HEK293T (cell line): ENCODE measurements at regions not wholly inside any gene's neighbourhood (a gene's known extent, or its start where the extent isn't known, plus 50 kb on each side); places are given as distances from the start of the nearest gene placed in this dataset.

Experiments used
- BHLHE40 ChIP-seq: fragments of 450-650 bp; IDR thresholded peaks from 2 replicates; pipeline ENCODE4 v1.6.1; 2016; ENCODE audit warnings: mild to moderate bottlenecking, moderate library complexity, borderline replicate concordance
- FOXA1 ChIP-seq: fragments of 450-650 bp; IDR thresholded peaks from 2 replicates; pipeline ENCODE4 v1.6.1; 2016; ENCODE audit warnings: mild to moderate bottlenecking
- FOXM1 ChIP-seq: fragments of 450-650 bp; IDR thresholded peaks from 2 replicates; pipeline ENCODE4 v1.6.1; 2017; ENCODE audit warnings: mild to moderate bottlenecking, borderline replicate concordance
- L3MBTL2 ChIP-seq: fragments of 450-650 bp; conservative IDR thresholded peaks from 2 replicates; pipeline ENCODE4 v1.6.1; 2016; ENCODE audit warnings: mild to moderate bottlenecking
- NFRKB ChIP-seq: fragments of 450-650 bp; IDR thresholded peaks from 2 replicates; pipeline ENCODE4 v1.6.1; 2016; ENCODE audit warnings: mild to moderate bottlenecking, moderate library complexity
- SP1 ChIP-seq: fragments of 450-650 bp; IDR thresholded peaks from 2 replicates; pipeline ENCODE4 v1.6.1; 2017
- SUZ12 ChIP-seq: fragments of 450-650 bp; IDR thresholded peaks from 2 replicates; pipeline ENCODE4 v1.6.1; 2016; ENCODE audit warnings: mild to moderate bottlenecking
- TF ChIP-seq, protein P1 (sequence below): fragments of 450-650 bp; IDR thresholded peaks from 2 replicates; pipeline ENCODE4 v1.6.1; 2016

DNA sequence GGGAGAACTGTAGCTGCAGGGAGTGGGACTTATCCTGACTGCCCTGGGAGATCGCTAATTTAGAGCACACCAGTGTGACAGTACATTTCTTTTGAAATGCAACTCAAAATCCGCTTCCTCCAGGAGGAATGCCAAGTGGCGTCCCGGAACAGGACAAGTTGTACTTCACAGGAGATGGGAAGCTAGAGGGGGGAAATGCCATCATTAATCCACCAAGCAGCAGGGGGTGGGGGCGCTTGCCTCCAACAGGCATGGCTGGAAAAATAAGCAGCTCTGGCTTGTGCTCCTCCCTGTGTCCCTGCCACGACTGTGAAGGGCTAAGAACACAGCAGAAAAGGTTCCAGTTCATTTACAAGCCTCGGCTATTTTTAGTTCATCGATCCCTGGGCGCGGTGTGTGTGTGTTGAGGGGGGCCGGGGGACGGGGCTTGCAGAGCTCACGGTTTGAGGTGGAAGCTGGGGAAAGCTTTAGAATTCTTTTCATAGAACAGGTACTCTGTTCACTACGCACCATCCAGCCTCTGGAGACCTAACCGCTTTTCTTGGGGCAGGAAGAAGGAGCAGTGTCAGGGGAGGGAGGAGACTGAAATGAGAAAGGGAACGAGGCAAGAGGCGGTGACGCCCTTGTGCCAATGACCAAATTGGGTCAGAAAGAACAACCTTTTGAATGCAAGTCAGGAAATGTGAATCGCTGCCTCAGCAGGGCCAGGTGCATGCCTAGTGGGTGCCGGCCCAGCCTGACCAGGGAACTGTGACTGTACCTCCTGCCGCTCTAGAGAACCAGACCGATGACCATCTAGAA, 51.8 kb upstream of the DGKG start:
- TF ChIP-seq, protein P1, sequence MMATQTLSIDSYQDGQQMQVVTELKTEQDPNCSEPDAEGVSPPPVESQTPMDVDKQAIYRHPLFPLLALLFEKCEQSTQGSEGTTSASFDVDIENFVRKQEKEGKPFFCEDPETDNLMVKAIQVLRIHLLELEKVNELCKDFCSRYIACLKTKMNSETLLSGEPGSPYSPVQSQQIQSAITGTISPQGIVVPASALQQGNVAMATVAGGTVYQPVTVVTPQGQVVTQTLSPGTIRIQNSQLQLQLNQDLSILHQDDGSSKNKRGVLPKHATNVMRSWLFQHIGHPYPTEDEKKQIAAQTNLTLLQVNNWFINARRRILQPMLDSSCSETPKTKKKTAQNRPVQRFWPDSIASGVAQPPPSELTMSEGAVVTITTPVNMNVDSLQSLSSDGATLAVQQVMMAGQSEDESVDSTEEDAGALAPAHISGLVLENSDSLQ: no peak
- TF ChIP-seq FOXM1 (no peak), SUZ12 (no peak), BHLHE40 (no peak), NFRKB (no peak), FOXA1 (no peak), L3MBTL2 (no peak), SP1 (no peak)
